ENCODE measurements at regions not wholly inside any gene's neighbourhood (a gene's known extent, or its start where the extent isn't known, plus 50 kb on each side); places are given as distances from the start of the nearest gene placed in this dataset.
"Not testable (repeated sequence)": the region's sequence is repeated elsewhere in the genome, so short reads cannot be mapped to it uniquely, and the experiment has no call there.

DNA sequence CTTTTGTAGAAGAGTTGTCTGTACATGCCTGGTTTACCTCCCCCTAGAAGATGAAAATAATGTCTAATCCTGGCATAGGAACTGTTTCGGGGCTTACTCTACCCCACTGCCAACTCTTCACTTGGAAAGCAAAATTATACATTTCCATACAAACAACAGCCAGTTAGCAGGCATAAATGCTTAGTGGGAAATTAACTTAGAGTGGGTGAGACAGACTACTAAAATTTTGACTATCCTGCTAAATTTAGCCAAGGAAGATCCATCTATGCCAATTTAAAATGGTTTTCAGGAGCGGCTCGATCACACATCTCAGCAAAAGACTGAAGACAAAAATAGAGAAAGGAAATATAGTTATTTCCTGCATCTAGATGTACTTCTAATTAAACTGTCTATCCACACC lies 221.2 kb downstream of the TPBG start:
- no peak for DNase-seq

DNA sequence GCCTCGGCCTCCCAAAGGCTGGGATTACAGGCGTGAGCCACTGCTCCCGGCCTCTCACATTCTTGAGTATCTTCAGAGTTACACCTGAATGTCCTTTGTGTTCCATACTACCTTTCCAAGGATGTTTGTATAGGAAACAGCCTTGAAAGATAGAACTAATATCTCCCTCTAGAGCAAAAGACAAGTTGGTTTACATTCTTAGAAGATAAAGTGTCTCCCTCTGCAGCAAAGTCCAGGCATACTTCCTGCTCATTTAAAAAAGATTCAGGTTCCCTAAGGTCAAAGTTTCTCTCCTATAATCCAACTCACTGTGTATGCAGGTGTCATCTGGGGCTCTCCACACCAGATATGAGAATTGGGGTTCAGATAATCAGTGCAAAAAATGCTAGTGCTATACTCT lies 224.4 kb downstream of the TPBG start:
- DNase-seq = no peak

DNA sequence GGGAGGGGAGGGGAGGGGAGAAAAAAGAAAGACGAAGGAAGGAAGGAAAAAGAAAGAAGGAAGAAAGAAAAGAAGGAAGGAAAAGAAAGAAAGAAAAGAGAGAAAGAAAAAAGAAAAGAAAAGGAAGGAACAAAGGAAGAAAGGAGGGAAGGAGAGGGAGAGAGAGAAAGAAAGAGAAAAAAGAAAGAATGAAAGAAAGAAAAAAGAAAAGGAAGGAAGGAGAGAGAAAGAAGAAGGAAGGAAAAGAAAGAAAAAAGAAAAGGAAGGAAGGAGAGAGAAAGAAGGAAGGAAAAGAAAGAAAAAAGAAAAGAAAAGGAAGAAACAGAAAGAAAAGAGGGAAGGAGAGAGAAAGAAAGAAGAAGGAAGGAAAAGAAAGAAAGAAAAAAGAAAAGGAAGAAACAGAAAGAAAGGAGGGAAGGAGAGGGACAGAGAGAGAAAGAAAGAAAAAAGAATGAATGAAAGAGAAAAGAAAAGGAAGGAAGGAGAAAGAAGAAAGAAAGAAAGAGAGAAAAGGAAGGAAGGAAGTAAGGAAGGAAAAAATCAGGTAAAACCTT lies 225.3 kb downstream of the TPBG start:
- no peak for DNase-seq

DNA sequence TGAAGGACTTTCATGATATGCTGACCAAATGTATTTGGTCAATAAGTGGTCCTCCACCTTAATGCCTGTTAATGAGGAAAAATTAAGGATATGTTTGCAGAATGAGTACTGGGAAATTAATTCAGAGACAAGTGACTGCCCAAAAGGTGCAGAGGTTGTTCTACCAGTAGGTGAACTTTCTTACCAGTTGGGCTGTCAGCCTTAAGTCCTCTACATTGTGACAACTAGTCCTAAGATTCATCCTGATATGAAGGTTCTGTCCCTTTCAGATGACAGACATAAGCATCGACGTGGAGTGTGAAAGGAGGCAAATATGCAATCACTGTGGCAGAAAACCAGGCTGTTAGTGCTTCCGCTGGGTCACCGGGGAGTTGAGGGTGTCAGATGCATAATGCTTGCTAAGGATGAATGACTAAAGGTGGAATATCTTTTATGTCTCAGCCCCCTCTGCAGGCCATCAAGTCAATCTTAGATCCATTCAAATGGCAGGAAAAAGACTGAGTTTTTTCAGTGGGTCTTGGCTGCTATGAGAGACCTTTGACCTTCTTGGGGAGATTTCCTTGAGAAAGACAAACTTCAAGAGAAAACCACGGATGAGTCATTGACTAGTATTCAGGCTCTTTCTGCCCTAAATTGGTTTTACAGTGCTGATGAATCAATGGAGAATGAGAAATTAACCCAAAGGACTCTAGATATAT lies 226.0 kb downstream of the TPBG start:
- peak; percentile 3 to 19 for DNase-seq

DNA sequence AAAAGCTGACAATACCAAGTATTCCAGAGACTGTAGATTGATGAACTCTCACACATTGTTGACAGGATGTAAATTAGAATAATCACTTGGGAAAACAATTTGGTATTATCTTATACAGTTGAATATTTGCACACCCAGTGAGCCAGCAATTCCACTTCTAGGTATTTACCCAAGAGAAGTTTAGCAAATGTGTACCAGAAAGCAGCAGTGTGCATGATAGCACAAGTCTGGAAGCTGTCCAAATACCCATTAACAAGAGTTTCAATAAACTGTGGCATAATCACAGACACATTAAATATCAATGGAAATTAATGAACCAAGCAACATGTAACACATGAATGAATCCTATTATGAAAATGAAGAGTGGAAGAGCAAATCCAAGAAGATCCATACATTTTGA lies 233.6 kb downstream of the TPBG start:
- DNase-seq = no peak

DNA sequence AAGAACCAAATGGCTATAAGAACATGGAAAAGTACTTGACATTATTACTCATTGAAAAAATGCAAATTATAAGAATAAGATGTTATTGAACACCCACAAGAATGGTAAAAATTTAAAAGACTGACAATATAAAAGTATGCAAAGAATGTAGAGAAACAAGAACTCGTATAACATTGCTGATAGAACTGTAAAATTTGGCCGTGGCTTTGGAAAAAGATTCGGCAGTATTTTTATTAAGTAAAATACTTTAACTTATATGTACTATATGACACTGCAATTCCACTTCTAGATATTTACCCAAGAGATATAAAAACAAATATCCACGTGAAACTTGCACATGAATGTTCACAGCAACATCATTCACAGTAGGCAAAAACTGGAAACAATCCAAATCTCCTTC lies 239.2 kb downstream of the TPBG start:
- DNase-seq = no peak

DNA sequence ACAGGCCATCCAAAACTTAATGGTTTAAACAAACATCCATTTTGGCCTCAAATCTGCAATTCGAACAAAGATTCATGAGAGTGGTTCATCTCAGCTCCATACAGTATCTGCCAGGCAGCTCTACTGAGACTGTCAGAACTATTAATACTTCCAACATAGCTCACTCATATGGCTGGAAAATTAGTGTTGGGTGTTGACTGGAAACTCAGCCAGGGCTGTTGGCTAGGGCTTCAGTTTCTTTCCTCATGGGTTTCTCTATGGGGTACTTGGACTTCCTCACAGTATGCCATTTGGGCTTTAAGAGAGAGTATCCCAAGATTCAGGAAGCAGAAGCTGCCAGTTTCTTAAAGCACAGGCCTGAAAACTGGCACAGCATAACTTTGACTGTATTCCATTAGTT lies 240.3 kb downstream of the TPBG start:
- DNase-seq = no peak

DNA sequence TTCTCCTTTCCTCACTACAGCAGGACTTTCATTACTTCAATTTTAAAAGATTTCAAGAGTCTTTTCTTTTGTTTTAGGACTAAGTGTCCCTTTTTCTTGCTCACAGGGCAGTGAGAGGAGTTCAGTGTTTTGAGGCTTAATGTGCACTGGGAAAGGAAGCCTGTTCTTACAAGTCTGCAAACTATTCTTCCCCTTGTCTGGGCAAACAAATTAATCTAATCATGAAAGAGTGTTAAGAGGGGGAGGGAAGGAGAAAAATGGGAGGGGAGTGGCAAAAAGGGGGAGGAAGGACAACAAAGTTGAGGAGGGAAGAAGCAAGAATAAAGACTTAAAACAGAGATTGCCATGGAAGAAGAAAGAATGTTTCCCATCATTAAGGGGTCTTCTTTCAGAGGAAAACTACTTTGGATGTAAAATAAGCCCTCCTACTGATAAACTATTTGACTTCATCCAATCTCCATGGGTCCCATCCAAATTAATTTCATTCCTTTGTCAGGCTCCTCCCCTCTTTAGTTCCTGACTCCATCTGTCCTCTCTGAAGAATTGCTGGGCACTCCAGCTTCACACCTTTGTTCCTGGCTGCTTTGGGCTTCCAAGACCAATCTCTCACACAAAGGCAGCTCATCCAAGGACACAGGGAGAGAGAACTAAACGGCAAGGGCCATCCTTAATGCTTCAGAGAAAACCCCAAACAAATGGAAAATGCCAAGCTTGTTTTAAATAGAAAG lies 244.5 kb downstream of the TPBG start:
- DNase-seq = no peak

DNA sequence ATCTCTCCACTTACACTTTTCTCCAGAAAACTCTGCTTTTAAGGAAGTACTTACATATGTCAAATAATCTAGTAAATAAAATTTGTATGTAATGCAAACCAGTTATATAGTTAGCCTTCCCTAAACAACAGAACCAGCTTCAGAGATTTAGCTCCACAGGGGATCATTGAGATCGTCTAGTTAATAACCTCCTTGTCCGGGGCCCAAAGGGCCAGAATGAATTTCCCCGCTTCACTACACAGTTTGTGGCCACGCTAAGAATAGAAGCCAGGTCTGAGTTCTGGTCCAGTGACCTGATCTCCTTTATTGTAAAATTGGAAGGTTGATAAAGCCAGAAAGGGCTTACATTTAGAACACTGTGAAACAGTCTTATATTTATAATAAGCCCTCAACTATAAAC lies 245.2 kb downstream of the TPBG start:
- no peak for DNase-seq

DNA sequence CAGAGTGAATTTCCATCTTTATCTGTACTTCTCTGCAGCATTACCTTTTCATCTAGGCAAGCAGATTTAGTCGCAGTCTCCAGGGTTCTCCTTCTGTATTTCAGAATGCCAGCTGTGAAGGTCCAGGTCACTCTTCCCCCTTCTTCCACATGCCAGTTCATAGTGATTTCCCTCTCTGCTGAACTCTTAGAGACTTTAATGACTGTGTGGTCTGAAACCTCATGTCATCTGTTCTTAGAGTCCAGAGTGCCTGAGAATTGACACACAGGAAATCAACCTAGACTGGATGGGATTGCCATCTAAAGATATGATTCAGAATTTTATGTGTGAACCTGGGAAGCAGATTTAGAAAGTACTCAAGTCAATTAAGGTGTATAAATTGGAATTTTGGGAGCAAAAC lies 248.1 kb downstream of the TPBG start:
- no peak for DNase-seq

DNA sequence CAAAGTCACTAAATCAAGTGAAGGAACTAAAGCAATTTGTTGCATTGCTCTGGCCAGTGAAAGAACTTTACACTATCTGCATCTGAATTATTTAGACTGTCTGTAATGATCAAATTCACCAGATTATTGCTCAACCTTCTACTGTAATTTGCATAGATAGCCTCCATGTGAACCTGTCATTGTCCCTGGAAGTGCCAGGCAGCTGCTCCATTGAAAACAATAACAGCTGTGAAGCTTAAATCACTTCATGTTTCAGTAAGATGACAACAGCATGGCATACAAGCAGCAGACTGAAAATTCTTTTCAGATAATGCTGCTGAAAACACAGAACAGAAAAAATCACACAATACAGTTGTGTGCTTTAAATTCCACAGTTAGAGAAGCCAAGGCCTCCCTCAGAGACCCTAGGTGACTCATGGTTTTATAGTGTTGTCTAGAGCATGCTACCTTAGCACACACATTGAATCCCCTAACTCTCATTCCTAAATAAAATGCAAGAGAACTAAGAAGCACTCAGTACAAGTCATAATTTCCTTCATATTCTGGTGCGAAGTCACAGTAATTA lies 248.9 kb downstream of the TPBG start:
- DNase-seq = peak; percentile 29 to 79

DNA sequence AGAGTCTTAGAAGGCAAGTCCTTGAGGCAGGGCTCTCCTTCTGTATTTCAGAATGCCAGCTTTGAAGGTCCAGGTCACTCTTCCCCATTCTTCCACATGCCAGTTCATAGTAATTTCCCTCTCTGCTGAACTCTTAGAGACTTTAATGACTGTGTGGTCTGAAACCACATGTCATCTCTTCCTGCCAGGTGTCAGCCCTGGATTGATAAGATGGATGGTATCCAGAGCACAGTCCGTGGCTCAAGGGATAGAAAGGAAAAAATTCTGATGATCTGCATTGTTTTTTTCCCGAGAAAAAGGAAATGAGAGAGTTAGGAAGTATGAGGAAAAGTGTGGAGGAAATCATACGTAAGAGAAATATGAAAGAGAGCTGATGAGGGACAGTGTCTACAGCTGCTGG lies 250.9 kb downstream of the TPBG start:
- DNase-seq = no peak

DNA sequence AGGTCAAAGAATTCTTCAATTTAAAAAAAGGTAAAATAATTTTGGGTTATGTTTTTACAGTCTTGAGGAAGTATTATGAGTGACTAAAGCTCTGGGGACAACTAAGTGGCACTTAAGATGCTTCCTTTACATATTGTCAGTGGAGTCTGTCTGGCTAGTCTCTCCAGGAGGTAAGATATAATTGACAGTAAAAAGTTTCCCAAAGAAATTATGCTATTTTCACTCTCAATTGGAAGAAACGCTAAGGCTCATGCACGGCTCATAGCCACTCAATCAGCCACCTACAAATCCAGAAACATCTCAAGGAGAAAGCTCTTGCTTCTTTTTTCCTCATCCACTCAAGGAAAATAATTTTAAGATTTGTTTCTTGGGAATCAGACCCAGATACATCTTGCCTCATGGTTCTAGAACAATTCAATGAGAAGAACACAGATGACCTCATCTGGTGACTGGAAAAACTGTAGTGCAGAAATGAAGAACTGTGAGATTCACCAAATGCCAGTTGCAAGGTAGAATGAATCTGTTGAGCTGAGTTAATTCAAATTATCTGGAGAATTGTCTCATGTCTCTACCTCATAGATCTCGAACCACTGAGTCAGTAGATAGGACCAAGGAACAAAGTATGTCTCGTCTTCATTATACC lies 252.9 kb downstream of the TPBG start:
- no peak for DNase-seq

DNA sequence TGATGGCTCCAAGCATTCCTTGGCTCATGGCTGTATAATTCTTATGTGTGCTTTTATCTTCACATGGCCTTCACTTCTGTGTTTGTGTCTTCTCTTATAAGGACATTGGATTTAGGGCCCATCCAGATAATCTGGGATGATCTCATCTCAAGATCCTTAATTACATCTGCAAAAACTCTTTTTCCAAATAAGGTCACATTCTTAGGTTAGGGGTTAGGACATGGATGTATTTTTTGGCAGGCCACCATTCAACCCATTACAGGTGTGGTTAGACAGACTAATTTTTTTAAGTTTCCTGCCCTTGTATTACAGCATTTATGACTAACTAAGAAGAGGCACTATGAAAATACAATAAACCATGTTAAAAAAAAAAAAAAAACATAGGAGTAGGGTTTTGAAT lies 254.0 kb downstream of the TPBG start:
- DNase-seq = no peak

DNA sequence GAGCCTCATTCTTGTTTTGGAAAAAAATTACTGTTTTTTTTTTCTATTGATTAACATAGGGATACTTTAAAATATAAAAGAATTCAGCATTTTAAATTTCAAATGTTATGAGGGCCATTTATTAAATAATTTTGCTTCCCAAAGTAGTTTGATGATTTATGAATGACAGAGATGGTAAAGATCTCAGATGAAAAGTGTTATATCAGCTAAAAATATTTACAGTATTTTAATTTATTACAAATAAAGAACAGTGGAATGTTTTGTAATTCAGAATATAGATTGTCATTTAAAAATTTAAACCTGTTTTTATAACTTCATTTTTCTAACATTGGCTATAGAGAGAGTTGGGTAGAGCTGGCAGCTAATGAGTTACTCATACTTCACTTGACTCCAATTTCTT lies 256.0 kb downstream of the TPBG start:
- DNase-seq = no peak

DNA sequence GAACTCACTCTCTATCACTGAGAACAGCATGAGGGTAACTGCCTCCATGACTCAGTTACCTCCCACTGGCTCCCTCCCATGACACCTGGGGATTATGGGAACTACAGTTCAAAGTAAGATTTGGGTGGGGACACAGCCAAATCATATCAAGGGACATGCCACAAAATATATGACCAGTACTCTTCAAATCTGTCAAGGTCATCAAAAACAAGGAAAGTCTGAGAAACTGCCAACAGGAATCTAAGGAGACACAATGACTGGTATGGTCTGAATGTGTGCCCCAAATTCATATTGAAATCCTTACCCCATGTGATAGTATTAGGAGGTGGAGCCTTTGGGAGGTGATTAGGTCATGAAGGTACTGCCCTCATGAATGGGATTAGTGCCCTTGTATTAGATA lies 258.8 kb downstream of the TPBG start:
- DNase-seq = no peak

DNA sequence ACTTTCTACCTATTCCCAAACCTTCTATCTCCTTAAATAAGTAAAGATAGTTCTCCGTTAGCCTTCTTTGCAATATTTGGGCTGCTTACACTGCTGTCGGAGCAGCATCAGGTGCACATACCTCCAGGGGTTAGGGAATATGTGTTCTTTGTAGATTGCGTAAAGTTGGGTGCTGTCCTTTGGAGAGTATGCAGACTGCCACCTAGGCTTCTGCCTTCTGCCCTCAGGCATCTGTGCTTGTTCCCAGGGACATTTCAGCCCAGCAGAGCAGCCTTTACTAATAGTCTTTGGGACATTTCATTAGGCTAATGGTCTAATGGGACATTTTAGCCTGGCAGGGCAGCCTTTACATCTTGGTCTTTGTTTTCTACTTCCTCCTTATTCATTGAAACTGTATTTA lies 260.6 kb downstream of the TPBG start:
- no peak for DNase-seq

DNA sequence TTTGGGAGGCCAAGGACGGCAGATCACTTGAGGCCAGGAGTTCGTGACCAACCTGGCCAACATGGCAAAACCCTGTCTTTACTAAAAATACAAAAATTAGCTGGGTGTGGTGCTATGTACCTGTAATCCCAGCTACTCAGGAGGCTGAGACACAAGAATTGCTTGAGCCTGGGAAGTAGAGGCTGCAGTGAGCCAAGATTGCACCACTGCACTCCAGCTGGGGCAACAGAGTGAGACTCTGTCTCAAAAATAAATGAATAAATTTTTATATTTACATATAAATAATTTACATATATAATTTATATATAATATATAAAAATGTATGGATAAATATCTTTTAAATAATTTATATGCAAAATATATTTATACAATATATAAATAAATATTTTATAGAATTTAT lies 263.3 kb downstream of the TPBG start:
- not testable (repeated sequence) for DNase-seq

DNA sequence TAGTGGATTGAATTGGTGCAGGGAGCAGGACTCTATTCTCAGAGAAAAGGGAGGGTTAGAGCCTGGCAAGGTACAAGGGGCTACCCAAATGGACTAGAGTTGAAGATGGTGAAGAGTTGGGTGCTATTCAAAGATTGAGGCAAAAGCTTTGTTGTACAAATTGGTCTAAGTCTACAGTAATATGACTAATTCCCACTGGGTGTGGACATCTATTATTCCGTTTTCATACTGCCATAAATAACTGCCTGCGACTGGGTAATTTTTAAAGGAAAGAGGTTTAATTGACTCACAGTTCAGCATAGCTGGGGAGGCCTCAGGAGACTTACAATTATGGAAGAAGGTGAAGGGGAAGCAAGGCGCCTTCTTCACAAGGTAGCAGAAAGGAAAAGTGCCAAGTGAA lies 266.3 kb downstream of the TPBG start:
- no peak for DNase-seq

DNA sequence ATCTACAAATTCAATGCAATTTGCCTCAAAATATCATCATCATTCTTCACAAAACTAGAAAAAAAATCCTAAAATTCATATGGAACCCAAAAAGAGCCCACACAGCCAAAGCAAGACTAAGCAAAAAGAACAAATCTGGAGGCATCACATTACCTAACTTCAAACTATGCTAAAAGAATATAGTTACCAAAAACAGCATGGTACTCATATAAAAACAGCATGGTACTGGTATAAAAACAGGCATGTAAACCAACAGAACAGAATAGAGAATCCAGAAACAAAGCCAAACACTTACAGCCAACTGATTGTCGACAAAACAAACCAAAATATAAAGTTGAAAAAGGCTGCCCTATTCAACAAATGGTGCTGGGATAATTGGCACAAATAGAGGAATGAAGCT lies 278.1 kb downstream of the TPBG start:
- DNase-seq = no peak

DNA sequence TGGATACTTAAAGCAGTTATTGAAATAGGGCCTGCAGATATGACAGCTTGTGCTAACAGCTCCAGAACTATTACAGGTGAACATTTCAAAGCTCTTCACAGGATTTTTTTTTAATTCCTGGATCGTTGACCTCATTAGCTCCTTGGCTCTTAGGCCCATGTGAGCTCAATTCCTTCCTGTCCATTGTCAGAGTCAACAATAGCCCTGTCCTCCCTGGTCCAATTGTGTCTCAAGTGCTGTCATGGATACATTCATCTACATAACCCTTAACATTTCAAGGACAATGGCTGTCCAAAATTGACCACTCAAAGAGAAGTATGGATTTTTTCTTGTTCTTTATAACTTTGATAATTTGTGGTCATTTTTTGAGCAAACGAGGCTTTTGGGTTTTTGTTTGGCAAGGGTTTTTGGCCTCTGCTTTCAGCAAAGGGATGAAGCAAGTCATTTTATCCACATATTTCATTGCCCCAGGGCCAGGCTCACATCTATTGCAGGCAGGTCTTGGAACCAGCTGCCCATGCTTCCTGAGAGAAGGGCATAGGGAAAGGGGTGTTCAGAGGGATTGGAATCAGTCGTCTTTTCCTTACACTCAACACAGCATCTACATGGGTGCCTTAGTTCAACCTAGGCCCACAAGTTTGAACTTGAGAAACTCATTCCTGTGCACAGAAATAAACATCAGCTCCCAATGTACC lies 282.1 kb downstream of the TPBG start:
- no peak for DNase-seq

DNA sequence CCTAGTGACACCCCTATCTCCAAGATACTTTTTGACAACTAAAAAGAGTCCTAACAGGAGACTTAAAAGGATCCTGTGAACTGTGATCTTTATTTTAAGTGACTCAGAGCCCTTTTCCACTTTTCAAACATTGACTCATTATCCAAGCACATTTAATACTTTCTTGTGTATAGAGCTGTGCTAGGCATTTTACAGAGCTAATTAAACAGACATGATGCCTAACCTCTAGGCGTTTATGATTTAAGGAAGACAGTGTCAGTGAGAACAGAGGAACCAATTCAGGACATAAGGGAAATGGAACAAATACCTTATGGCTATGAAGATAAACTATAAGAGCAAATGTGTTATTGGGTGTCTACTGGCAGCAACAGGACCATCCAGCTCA lies 282.6 kb downstream of the TPBG start:
- DNase-seq = no peak

DNA sequence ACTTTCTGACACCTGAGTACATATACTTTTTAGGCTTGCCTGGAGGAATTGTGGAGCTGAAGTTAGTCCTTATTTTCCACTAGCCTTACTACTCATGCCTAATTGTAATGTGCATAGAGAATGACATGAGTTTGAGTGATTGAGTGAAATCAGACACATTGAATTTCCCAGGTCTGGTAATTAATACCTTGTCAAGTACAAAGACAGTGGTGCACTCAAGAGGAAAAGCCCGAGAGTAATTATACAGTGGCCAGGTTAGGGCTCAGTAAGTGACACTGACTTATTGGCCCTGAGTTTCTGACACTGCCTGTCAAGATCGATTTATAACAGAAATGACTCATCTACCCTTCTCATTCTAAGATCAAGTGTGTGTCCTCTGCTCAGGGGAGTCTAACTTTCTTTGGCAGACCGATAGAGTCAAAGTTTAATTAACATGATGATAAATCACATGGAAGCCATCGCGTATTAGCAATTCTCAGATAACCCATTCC lies 288.3 kb downstream of the TPBG start:
- no peak for DNase-seq
